Upper lobe of left lung (tissue), 6 donors: ENCODE measurements at regions not wholly inside any gene's neighbourhood (a gene's known extent, or its start where the extent isn't known, plus 50 kb on each side); places are given as distances from the start of the nearest gene placed in this dataset.
A peak's percentile ranks its signal among the peaks of the same experiment; 100 is the strongest.

ENCODE experiments used
- ATAC-seq, 2 donors: fragments of 200-7000 bp; cut with Tn5 transposase; one replicate each; pipeline ENCODE4 v1.9.1; 2022; ENCODE audit warnings: mild to moderate bottlenecking in 2 of 2, moderate library complexity in 2 of 2; ENCODE audit not compliant: low FRiP score in 2 of 2
- DNase-seq, 2 donors: peaks; one replicate each; pipeline ENCODE4 v3.0.0-alpha.2; 2019 to 2020
- H3K27ac ChIP-seq, 4 donors: fragments of 200-600 bp; sonication (generic); one replicate each; pipeline ENCODE4 v1.5.1; 2016 to 2019
- H3K27me3 ChIP-seq, 4 donors: fragments of 200-600 bp; sonication (generic); one replicate each; pipeline ENCODE4 v1.5.1; 2017 to 2019
- H3K36me3 ChIP-seq, 4 donors: fragments of 200-600 bp; sonication (generic); one replicate each; pipeline ENCODE4 v1.5.1; 2016 to 2019
- H3K4me1 ChIP-seq, 4 donors: fragments of 200-600 bp; sonication (generic); one replicate each; pipeline ENCODE4 v1.5.1; 2018 to 2019
- H3K4me3 ChIP-seq, 4 donors: fragments of 200-600 bp; sonication (generic); one replicate each; pipeline ENCODE4 v1.5.1; 2017 to 2019; ENCODE audit warnings: mild to moderate bottlenecking in 2 of 4, moderate library complexity in 1 of 4
- H3K9me3 ChIP-seq, 4 donors: fragments of 200-600 bp; sonication (generic); one replicate each; pipeline ENCODE4 v1.5.1; 2018 to 2019
- CTCF ChIP-seq, 6 experiments: fragments of 450-650 bp in 4 of 6; fragments of 200-600 bp in 2 of 6; sonication (generic) in 2 of 6; IDR thresholded peaks; one replicate each; pipeline ENCODE4 v1.5.1; 2016 to 2019; ENCODE audit warnings: antibody characterized with exemption in 6 of 6
- EP300 ChIP-seq, 4 donors: sonication (generic); formaldehyde crosslinking; IDR thresholded peaks; one replicate each; pipeline ENCODE4 v1.5.1; 2017; ENCODE audit warnings: antibody characterized with exemption in 4 of 4, control low read depth in 2 of 4
- POLR2A ChIP-seq, 4 donors: fragments of 450-650 bp; IDR thresholded peaks; one replicate each; pipeline ENCODE4 v1.5.1; 2016 to 2017; ENCODE audit warnings: antibody characterized with exemption in 4 of 4, mild to moderate bottlenecking in 2 of 4
- POLR2AphosphoS5 ChIP-seq, 2 donors: sonication (generic); formaldehyde crosslinking; IDR thresholded peaks; one replicate each; pipeline ENCODE4 v1.5.1; 2017; ENCODE audit warnings: antibody characterized with exemption in 2 of 2
- WGBS, 2 donors: methylation state at CpG; one replicate each; pipeline ENCODE4 v1.1.5; 2017 to 2018; 5-methylcytosine and 5-hydroxymethylcytosine counted together
- donor health status: DM: no; HTN: no; CAD: no; lungs with moderate emphysema.
- donor health status: DM: no; HTN: yes; CAD: no; lungs with severe emphysema.

DNA sequence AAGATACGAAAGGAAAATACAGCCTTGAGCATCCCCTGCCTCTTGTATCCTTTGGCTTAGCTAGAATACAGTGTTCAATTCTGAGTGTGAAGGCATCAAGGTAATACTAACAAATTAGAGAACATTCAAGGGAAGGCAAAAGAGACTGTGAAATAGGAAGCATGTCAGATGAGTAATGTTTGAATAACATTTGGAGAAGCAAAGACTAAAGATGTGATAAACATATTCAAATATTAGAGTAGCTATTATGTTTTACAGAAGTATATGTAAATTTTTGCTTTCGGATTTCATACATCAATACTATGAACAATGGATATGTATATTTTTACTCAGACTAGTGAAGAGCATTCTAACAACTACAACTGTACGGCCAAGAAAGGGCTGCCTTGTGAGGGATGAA lies 161.7 kb upstream of the FN1 start:
- DNase-seq, result no peak
- H3K4me1 ChIP-seq, result no peaks in the 10 kb centered on the region
- TF ChIP-seq EP300 (IDR thresholded peaks at IDR 0.05), result no peak
- TF ChIP-seq POLR2AphosphoS5 (IDR thresholded peaks at IDR 0.05), result no peak
- no peak for TF ChIP-seq POLR2A (IDR thresholded peaks at IDR 0.05)
- TF ChIP-seq CTCF (IDR thresholded peaks at IDR 0.05), result no peak

DNA sequence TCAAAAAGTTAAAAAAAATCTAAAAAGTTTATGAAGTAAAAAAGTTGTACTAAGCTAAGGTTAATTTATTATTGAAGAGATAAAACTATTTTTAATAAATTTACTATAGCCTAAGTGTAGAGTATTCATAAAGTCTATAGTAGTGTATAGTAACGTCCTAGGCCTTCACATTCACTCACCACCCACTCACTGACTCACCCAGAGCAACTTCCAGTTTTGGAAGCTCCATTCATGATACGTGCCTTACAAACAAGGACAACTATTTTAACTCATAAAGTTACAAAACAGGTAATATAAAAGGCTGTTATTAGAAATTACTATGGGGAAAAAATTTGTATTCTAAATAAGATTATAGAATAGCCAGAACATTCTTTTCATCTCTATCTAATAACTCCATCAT lies 158.9 kb upstream of the FN1 start:
- TF ChIP-seq EP300 (IDR thresholded peaks at IDR 0.05) (no peak), POLR2A (IDR thresholded peaks at IDR 0.05) (no peak), POLR2AphosphoS5 (IDR thresholded peaks at IDR 0.05) (no peak), CTCF (IDR thresholded peaks at IDR 0.05) (no peak)
- no peak overlapping the region for H3K4me3 ChIP-seq
- H3K36me3 ChIP-seq, result no peaks in the 10 kb centered on the region
- ATAC-seq, result no peak
- no peaks in the 10 kb centered on the region for H3K4me1 ChIP-seq
- 64 to 69% methylated on average over 2 of the region's 2 CpGs for WGBS, 2 donors
- H3K27ac ChIP-seq, result no peak overlapping the region
- DNase-seq, result no peak
- H3K27me3 ChIP-seq, result no peaks in the 10 kb centered on the region
- H3K9me3 ChIP-seq, result no peaks in the 10 kb centered on the region

More for the DNA sequence above, 161.7 kb upstream of the FN1 start:
- no peaks in the 10 kb centered on the region for H3K9me3 ChIP-seq
- H3K4me3 ChIP-seq, result no peak overlapping the region
- no peaks in the 10 kb centered on the region for H3K27me3 ChIP-seq
- no peak overlapping the region for H3K27ac ChIP-seq
- H3K36me3 ChIP-seq, result no peaks in the 10 kb centered on the region
- no peak for ATAC-seq
- 91 to 93% methylated on average over 3 of the region's 3 CpGs for WGBS, 2 donors

- Histone ChIP-seq H3K9me3 (no peaks in the 10 kb centered on the region), H3K4me3 (no peak overlapping the region), H3K4me1 (no peaks in the 10 kb centered on the region), H3K27ac (no peak overlapping the region), H3K36me3 (no peaks in the 10 kb centered on the region), H3K27me3 (no peaks in the 10 kb centered on the region)
- WGBS, 2 donors, result 91 to 93% methylated on average over 6 of the region's 6 CpGs
- no peak for ATAC-seq
- DNase-seq, result no peak
- no peak for TF ChIP-seq EP300 (IDR thresholded peaks at IDR 0.05)
Measured at GRCh38 chr2:215590010-215590745, 154.3 kb upstream of the FN1 start.

- no peak for ATAC-seq
- TF ChIP-seq CTCF (IDR thresholded peaks at IDR 0.05) (no peak), POLR2AphosphoS5 (IDR thresholded peaks at IDR 0.05) (no peak), EP300 (IDR thresholded peaks at IDR 0.05) (no peak), POLR2A (IDR thresholded peaks at IDR 0.05) (no peak)
- Histone ChIP-seq H3K27me3 (no peaks in the 10 kb centered on the region), H3K4me3 (no peak overlapping the region), H3K4me1 (no peaks in the 10 kb centered on the region), H3K36me3 (no peaks in the 10 kb centered on the region), H3K9me3 (no peaks in the 10 kb centered on the region), H3K27ac (no peak overlapping the region)
- DNase-seq, result no peak
- WGBS, 2 donors, result 78 to 79% methylated on average over 1 of the region's 1 CpG
Measured at GRCh38 chr2:215583881-215584280, 148.0 kb upstream of the FN1 start.

- H3K4me3 ChIP-seq, result no peak overlapping the region
Measured at GRCh38 chr2:215579809-215580208, 143.9 kb upstream of the FN1 start.

More at GRCh38 chr2:215579809-215580208, 143.9 kb upstream of the FN1 start:
- DNase-seq, result no peak
- Histone ChIP-seq H3K4me1 (no peaks in the 10 kb centered on the region), H3K27ac (no peak overlapping the region), H3K36me3 (no peaks in the 10 kb centered on the region), H3K27me3 (no peaks in the 10 kb centered on the region), H3K9me3 (no peaks in the 10 kb centered on the region)
- peak in 1 of 2 donors; percentile 96 for ATAC-seq
- 46 to 56% methylated on average over 3 of the region's 3 CpGs for WGBS, 2 donors
- no peak for TF ChIP-seq CTCF (IDR thresholded peaks at IDR 0.05)
- peak in 1 of 2 donors; percentile 17 for TF ChIP-seq POLR2AphosphoS5 (IDR thresholded peaks at IDR 0.05)
- TF ChIP-seq POLR2A (IDR thresholded peaks at IDR 0.05), result no peak
- TF ChIP-seq EP300 (IDR thresholded peaks at IDR 0.05), result peak in 1 of 4 donors; percentile 8
